Activated B cell treated with CpG ODN at 0.5 μM for 24 hours (primary cell): ENCODE measurements at regions not wholly inside any gene's neighbourhood (a gene's known extent, or its start where the extent isn't known, plus 50 kb on each side); places are given as distances from the start of the nearest gene placed in this dataset.

Experiments
- ATAC-seq: fragments of 200-7000 bp; cut with Tn5 transposase; one replicate; pipeline ENCODE4 v1.10.0; 2021; ENCODE audit warnings: low read depth, mild to moderate bottlenecking, moderate library complexity
- CTCF ChIA-PET: fragments of 350-600 bp; sonication (Branson Sonifier 250); formaldehyde crosslinking; loops from one replicate; lab custom pipeline; 2021; ENCODE audit warnings: antibody characterized with exemption; lab: Charles Lee
- POLR2A ChIA-PET: fragments of 350-600 bp; sonication (Branson Sonifier 250); formaldehyde crosslinking; loops from one replicate; lab custom pipeline; 2021; ENCODE audit warnings: antibody characterized with exemption; lab: Charles Lee
- DNase-seq: peaks from one replicate; pipeline ENCODE4 v3.0.0; 2022
- H3K27ac Mint-ChIP-seq: one replicate; pipeline ENCODE4 v1.8.0; 2020; ENCODE audit warnings: mixed read lengths
- H3K27me3 Mint-ChIP-seq: one replicate; pipeline ENCODE4 v1.8.0; 2021; ENCODE audit warnings: mixed read lengths
- H3K36me3 Mint-ChIP-seq: one replicate; pipeline ENCODE4 v1.8.0; 2021; ENCODE audit warnings: low read depth, mixed read lengths
- H3K4me1 Mint-ChIP-seq: one replicate; pipeline ENCODE4 v1.8.0; 2021; ENCODE audit warnings: mixed read lengths
- H3K4me3 Mint-ChIP-seq: one replicate; pipeline ENCODE4 v1.8.0; 2020; ENCODE audit warnings: mild to moderate bottlenecking, mixed read lengths
- H3K9me3 Mint-ChIP-seq: one replicate; pipeline ENCODE4 v1.8.0; 2020; ENCODE audit warnings: mixed read lengths
- intact Hi-C: fragments of 100-400 bp; cut with micrococcal nuclease; formaldehyde crosslinking; loops from one replicate; pipeline ENCODE4 v1.15.1; 2024
- TF ChIP-seq, protein P1 (sequence below): fragments of 200-600 bp; IDR thresholded peaks from one replicate; pipeline ENCODE4 v1.8.0; 2022; ENCODE audit warnings: antibody characterized with exemption, mild to moderate bottlenecking

DNA sequence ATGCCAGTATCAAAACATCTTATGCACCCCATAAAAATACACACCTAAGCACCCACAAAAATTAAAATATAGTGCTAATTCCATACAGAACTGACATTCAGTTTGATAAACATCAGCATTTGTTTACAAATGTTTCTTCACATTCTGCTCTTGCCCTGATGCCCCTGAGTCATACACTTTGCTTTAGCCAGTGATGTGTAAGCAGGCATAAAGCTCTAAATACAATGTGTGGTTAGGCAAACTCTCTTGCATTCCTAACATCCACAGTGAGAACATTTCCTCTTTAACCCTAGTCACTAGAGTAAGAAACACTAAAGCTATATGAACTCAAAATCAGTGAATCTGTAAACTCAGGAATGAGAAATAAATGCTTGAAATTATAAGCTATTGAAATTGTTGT, 1060.7 kb downstream of the FAM181B start:
- TF ChIP-seq, protein P1, sequence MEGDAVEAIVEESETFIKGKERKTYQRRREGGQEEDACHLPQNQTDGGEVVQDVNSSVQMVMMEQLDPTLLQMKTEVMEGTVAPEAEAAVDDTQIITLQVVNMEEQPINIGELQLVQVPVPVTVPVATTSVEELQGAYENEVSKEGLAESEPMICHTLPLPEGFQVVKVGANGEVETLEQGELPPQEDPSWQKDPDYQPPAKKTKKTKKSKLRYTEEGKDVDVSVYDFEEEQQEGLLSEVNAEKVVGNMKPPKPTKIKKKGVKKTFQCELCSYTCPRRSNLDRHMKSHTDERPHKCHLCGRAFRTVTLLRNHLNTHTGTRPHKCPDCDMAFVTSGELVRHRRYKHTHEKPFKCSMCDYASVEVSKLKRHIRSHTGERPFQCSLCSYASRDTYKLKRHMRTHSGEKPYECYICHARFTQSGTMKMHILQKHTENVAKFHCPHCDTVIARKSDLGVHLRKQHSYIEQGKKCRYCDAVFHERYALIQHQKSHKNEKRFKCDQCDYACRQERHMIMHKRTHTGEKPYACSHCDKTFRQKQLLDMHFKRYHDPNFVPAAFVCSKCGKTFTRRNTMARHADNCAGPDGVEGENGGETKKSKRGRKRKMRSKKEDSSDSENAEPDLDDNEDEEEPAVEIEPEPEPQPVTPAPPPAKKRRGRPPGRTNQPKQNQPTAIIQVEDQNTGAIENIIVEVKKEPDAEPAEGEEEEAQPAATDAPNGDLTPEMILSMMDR, result no peak
- ChIA-PET CTCF (no interaction called here), POLR2A (no interaction called here)
- H3K4me1 Mint-ChIP-seq, result no peaks in the 10 kb centered on the region
- H3K9me3 Mint-ChIP-seq, result no peaks in the 10 kb centered on the region
- H3K27me3 Mint-ChIP-seq, result no peaks in the 10 kb centered on the region
- no peaks in the 10 kb centered on the region for H3K36me3 Mint-ChIP-seq
- DNase-seq, result no peak
- intact Hi-C loops, result no loop called here
- no peak overlapping the region for H3K4me3 Mint-ChIP-seq
- ATAC-seq, result no peak
- H3K27ac Mint-ChIP-seq, result no peak overlapping the region

DNA sequence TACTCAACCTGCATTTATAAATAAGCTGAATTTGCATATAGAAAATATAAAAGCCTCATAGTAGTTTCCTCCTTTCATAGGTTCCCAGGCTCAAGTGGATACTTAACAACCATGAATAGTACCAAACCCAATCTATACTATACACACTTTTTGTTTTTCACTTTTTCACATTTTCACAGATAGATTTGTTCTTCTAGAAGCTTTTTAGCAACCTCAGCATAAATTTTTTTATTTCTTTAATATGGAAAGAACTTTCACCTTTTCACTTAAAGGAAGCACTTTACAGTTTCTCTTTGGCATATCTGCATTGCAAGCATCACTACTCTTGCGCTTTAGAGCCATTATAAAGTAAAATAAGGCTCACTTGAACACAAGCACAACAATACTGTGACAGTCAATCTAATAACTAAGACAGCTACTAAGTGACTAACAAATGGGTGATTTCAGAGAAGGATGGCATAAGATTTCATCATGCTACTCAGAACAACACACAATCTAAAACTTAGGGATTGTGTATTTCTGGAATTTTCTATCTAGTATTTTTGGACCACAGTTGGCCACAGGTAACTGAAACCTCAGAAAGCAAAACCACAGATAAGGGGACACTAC, 1063.6 kb downstream of the FAM181B start:
- no peak for DNase-seq
- Mint-ChIP-seq H3K36me3 (no peaks in the 10 kb centered on the region), H3K9me3 (no peaks in the 10 kb centered on the region), H3K27ac (no peak overlapping the region), H3K4me1 (no peaks in the 10 kb centered on the region), H3K27me3 (no peaks in the 10 kb centered on the region), H3K4me3 (no peak overlapping the region)
- ChIA-PET POLR2A (no interaction called here), CTCF (no interaction called here)
- ATAC-seq, result no peak
- TF ChIP-seq, protein P1, result no peak
- intact Hi-C loops, result no loop called here

DNA sequence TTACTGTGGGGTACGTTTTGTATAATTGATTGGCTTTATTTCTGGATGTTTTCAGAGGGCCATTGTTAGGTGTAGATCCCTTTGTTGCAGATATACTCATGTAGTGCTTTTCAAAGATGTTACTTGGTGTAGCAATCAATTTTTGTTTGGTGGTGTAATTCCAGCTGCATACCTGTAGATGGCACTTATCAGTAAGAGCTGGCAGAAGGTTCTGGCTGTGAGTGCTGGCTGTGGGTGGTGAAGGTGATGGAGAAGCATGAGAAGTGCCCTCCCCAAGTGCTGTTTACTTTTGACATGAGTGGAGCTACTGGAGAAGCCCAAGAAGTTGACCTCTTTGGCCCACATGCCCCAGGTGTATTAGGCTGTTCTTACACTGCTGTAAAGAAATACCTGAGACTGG, 1074.9 kb downstream of the FAM181B start:
- no peaks in the 10 kb centered on the region for H3K4me1 Mint-ChIP-seq
- no peaks in the 10 kb centered on the region for H3K36me3 Mint-ChIP-seq
- no peaks in the 10 kb centered on the region for H3K27me3 Mint-ChIP-seq
- ChIA-PET CTCF (interaction anchor here (1.0 to 1.5 kb wide), 2 partner anchors 570 to 1037 kb away, joined by 3 to 4 read pairs; no protein-coding TSS in a partner anchor), POLR2A (no interaction called here)
- TF ChIP-seq, protein P1, result no peak
- no peak overlapping the region for H3K27ac Mint-ChIP-seq
- intact Hi-C loops, result loop anchor here (1.0 to 5.0 kb wide), 2 partner anchors 304 to 571 kb away; no protein-coding TSS in a partner anchor
- H3K4me3 Mint-ChIP-seq, result no peak overlapping the region
- ATAC-seq, result no peak
- H3K9me3 Mint-ChIP-seq, result no peaks in the 10 kb centered on the region
- DNase-seq, result no peak

DNA sequence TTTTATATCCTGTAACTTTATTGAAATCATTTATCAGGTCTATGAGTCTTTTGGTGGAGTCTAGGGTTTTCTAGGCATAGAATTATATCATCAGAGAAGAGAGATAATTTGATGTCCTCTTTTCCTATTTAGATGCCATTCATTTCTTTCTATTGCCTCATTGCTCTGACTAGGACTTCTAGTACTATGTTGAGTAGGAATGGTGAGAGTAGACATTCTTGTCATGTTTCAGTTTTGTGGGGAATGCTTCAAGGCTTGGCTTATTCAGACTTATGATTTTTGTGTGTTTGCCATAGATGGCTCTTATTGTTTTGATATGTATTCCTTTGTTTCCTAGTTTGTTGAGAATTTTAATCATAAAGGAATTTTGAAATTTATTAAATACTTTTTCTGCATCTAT, 1078.3 kb downstream of the FAM181B start:
- Mint-ChIP-seq H3K4me1 (no peaks in the 10 kb centered on the region), H3K27ac (no peak overlapping the region), H3K27me3 (no peaks in the 10 kb centered on the region), H3K4me3 (no peak overlapping the region), H3K9me3 (no peaks in the 10 kb centered on the region), H3K36me3 (no peaks in the 10 kb centered on the region)
- ATAC-seq (no peak), DNase-seq (no peak)
- CTCF ChIA-PET, result no interaction called here
- intact Hi-C loops, result loop anchor here (5.0 kb wide), 1 partner anchor 307 kb away; no protein-coding TSS in a partner anchor
- TF ChIP-seq, protein P1, result no peak
- POLR2A ChIA-PET, result no interaction called here

DNA sequence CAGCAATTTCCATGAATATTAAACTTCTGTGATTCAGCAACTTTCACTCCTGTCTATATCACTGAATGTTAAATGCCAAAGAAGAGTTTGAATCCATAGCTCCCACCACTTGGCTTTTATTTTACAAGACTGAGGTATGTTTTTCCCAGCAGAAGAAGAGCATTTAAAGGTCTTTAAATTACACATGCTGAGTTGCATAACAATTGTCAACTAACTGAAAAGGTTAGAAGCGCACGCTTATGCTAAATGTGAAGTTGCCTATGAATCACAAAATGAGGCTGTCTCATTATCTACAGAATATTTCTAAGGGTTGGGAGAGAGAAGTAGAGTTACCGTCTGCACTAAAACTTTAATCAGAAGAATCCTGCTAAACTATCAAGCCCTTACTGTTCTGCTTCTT, 1086.3 kb downstream of the FAM181B start:
- ATAC-seq (no peak), DNase-seq (no peak)
- no peak overlapping the region for H3K4me3 Mint-ChIP-seq
- ChIA-PET CTCF (interaction anchor here (1.6 kb wide), 1 partner anchor 1049 kb away, joined by 5 read pairs; no protein-coding TSS in a partner anchor), POLR2A (no interaction called here)
- no peaks in the 10 kb centered on the region for H3K36me3 Mint-ChIP-seq
- no peaks in the 10 kb centered on the region for H3K4me1 Mint-ChIP-seq
- H3K9me3 Mint-ChIP-seq, result no peaks in the 10 kb centered on the region
- TF ChIP-seq, protein P1, result no peak
- H3K27ac Mint-ChIP-seq, result no peak overlapping the region
- intact Hi-C loops, result no loop called here
- peaks cover 2% of the 10 kb centered on the region for H3K27me3 Mint-ChIP-seq
